Mammary epithelial cell (primary cell): ENCODE measurements at regions not wholly inside any gene's neighbourhood (a gene's known extent, or its start where the extent isn't known, plus 50 kb on each side); places are given as distances from the start of the nearest gene placed in this dataset.

Source experiments
- CTCF ChIP-seq, 2 donors: IDR thresholded peaks in 1 of 2; conservative IDR thresholded peaks in 1 of 2; 2 replicates each; pipeline ENCODE4 v1.5.1; 2011 to 2012; ENCODE audit warnings: inconsistent platforms in 2 of 2, low read length in 2 of 2, mild to moderate bottlenecking in 2 of 2, control low read depth in 1 of 2, low read depth in 1 of 2; ENCODE audit not compliant: insufficient read depth in 1 of 2; ENCODE audit errors: extremely low read depth in 1 of 2
- EZH2 ChIP-seq: IDR thresholded peaks from 2 replicates; pipeline ENCODE4 v1.6.1; 2012; ENCODE audit warnings: low read length, inconsistent platforms, borderline replicate concordance

DNA sequence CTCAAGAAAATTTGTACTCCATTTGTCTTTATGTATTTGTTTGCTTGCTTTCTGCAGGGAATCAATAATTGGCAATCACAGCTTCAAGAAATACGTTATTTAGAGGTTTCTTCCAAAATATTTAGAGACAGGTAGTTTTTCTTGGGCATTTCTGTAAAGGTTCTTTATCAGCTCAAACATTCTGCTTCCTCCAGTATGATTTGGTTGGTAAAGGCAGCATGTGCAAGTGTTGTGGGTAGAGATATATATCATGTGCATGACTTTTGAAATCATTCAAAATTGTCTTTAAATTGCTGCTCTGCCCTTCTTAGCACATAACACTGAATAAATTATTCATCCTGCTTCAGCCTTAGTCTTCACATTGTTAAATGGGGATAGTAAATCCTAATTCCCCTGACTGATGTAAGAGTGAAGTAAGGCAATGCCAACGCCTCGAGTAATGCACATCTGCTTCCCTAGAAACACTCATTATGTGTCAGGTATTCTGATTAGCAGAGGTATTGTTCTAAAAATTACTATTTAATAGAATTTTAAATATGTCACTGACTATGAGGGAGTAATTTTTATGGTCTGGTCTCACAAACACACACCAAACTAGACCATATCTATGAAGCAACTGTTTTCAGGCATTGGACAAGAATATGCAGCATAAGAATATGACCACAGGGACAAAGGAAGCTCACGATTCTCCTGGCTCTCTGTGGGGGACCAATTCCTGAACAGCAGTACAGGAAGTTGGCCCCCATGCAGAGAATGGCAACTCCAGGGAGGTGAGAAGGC is 77.3 kb upstream of the AKR1E2 start:
- no peak for TF ChIP-seq CTCF (conservative IDR thresholded peaks at IDR 0.05 in 1 of 2, IDR thresholded peaks at IDR 0.05 in 1 of 2; ENCODE audit: extremely low read depth in 1 of 2, insufficient read depth in 1 of 2, low read depth in 1 of 2, low read length in 2 of 2)
- TF ChIP-seq EZH2: no peak
